Stimulated activated CD8-positive, alpha-beta memory T cell treated with anti-CD3 and anti-CD28 coated beads, Interleukin-15, amount 100 ng/mL, for 4 hours (primary cell): ENCODE measurements at regions not wholly inside any gene's neighbourhood (a gene's known extent, or its start where the extent isn't known, plus 50 kb on each side); places are given as distances from the start of the nearest gene placed in this dataset.

ENCODE experiments used
- DNase-seq, 2 donors: peaks; one replicate each; pipeline ENCODE4 v3.0.0-alpha.2; 2020; ENCODE audit warnings: low read depth in 2 of 2

DNA sequence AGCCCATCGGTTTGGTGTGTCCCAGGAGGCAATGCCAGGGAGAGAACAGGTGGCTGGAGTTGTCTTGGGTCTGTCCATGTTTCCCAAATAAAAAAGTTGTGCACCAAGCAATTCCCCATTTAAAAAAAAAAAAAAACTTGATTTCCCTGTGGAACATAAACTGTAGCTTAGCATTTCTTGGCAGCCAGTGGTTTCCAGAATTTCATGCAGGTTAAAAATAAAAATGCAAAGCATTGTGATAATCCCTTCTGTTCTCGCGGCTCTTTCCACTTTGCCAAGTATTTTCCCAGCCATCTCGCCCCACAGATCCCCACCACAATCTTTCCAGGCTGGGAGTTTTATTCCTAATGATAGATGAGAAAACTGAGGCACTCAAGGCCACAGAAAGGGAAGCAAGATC, 51.4 kb upstream of the MSX1 start:
- no peak for DNase-seq

DNA sequence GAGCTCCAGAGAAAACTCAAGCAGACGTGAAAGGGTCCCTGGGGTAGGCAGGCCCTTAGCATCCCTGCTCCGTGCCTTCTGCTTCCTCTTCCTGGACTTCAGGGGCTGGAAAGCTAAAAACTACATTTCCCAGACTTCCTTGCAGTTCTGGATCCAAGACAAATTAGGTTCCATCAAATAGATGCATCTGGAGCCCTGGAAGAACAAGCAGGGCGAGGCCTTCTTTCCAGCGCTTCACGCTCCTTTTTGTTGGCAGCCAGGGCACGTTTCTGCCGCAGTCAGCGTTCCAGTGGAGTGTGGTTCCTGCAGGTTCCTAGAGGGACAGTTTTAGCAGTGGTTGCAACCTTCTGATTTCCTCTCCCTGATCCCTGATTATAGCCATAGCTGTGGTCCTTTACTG, 53.6 kb upstream of the MSX1 start:
- no peak for DNase-seq

GRCh38 chr4:4803912-4804296, 55.6 kb upstream of the MSX1 start:
- no peak for DNase-seq

- no peak for DNase-seq
These were observed 56.1 kb upstream of the MSX1 start for GRCh38 chr4:4803216-4803911.

DNA sequence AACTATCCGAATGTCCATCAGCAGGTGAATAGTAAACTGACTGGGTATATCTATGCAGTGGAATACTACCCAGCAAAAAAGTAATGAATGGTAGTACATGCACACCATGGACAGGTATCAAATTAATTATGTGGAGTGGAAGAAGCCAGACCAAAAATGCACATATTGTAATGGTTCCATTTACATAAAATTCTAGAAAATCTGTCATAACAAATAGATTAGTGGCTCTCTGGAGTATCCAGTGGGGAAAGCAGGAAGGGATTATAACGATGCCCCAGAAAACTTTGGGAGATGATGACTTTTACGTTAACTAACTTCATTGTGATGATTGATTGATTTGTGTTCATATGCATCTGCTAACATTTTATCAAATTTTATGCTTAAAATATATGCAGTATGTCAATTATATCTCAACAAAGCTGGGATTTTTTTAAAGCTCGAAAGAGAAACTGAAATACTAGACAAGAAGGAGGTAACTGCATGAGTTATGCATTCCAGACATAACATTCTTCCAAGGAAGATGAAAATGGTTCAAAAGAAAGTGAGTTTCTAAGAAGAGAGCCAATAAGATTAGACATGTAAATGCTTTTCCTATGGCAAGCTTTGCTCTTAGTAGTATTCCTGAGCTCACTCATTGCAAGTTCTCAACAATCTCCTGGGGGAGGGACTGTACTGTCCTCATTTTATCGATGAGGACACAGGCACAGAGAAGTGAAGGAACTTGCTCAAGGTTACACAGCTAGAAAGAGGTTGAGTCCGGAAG, 58.6 kb upstream of the MSX1 start:
- no peak for DNase-seq

DNA sequence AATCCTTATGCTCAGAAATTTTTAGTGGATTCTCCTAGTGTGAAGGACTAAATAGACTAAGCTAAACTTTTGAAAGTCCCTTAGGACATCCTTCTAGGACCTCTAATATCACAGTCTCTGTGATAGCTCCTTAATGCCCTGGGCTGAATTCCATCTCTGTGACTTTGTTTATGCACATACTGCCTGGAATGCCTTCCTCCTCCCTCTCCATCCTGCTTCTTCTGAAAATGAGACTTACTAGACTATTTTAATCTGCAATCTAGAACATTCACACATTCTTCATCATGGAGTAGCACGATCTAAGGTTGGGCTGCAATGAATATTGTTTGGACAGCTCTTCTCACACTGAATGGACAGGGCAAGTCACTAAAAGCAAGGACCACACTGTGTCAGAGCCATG, 65.0 kb upstream of the MSX1 start:
- no peak for DNase-seq

- DNase-seq, result no peak
These were observed 67.0 kb upstream of the MSX1 start for GRCh38 chr4:4792466-4792865.

DNA sequence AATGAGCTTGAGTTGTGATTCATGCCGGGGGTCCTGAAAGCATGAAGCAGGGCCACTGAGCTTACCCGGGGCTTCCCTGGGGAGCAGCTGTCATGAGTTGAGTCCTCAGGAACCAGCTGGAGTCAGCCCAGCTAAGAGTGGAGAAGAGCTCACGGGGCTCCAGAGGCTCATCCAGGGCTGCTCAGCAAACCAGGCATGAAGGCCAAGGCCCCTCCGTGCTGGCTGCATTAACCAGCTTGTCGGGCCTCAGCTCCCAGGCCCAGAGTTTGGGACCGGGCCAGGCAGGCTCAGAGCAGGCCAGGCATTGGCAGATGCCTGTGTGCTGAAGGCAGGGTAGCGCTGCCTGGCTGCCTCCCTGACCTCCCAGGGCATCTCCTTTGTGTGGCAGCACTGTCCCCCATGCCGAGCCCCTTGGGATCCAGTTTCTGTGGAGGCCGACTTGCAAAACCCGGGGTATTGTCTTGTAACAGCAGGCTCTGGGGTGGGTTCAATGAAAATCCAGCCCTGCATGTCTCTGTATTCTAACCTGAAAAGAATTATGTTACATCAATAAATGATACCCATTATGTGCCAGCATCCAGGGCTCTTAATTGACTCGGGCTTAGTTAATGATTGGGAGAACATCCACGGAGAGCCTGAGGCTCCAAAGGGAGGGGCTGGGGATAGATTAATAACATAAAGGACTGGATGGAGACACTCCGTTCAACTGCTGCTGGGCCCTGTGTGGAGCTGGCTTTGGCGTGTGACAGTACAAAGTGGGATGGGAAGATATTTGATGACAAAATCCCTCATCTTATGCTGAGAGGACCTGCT, 68.0 kb upstream of the MSX1 start:
- no peak for DNase-seq

- DNase-seq, result no peak
These were observed 70.0 kb upstream of the MSX1 start for GRCh38 chr4:4789462-4789861.

GRCh38 chr4:4788573-4788972, 70.9 kb upstream of the MSX1 start:
- DNase-seq, result no peak

- no peak for DNase-seq
These were observed 72.0 kb upstream of the MSX1 start for GRCh38 chr4:4787421-4787820.

DNA sequence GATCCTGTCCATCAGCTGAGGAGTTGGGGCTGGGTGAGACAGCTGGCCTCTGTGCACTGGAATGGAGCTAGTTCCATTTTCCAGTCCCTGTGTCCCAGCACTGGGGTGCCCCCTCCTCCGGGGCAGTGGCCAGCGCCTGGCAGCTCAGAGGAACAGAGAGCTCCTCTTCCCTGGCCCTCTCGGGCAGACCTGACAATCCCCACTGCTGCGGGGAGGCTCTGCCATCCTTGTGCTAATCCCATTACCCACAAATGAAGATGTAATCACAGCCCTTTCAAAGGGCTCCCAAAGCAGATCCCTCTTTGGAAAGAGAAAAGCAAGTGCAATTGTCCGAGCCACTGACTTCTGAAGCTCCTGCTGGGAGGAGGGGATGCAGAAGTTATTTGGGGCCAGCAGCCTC, 75.1 kb upstream of the MSX1 start:
- DNase-seq, result no peak

DNA sequence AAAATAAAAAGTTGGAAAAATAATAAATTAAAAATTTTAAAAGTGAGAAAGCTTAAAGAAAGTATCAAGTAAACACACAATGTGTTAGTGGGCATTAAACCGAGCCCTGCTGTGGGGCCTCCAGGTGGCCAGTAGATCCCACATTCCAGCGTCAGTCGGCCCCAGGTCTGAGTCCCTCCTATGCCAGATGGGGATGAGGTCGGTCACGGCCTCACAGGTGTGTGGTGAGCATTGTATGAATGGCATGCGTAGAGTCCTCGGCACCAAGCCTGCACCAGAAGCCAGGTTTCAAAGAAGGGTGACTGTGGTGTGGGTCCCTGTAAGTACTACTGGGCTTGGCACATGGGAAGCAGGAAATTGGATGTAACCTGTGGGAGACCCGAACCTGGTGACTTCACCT, 75.6 kb upstream of the MSX1 start:
- no peak for DNase-seq

DNA sequence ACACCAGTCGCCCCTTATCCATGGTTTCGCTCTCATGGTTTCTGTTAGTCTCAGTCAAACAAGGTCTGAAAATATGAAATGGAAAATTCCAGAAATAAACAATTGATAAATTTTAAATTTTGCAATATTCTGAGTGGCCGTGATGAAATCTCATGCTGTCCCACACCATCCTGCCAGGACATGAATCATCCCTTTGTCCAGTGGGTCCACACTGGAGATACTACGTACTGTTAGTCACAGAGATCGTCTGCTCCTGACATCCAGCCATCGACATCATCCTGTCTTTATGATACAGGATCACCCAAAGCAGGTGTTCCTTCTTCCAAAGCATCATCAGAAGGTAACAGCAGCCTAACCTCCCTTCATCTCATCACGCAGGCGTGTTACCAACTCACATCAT, 76.5 kb upstream of the MSX1 start:
- DNase-seq, result no peak

GRCh38 chr4:4781936-4782707, 77.3 kb upstream of the MSX1 start:
- DNase-seq, result no peak

DNA sequence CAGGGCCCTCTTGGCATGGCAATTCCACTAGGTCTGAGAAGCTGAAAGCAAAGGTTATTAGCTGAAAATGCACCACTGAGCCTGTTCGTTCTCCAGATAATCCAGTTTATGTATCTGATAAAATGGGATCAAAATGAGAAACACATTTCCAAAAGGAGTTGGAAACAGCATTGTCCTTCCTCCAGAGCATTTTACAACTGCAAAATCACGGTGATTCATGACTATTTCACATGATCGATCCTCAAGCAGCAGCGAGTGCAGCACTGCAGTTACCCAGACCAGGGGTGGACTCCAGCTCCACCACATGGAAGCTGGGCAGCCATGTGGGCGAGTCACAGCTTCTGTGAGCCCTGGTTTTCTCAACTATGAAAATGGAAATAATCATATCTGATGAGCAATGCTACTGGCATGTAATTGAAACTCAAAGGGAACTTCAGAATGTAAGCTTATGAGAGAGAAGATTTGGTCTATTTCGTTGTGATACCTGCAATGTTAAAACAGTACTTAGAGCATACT, 78.7 kb upstream of the MSX1 start:
- DNase-seq, result no peak

GRCh38 chr4:4779486-4779885, 80.0 kb upstream of the MSX1 start:
- no peak for DNase-seq

GRCh38 chr4:4779054-4779453, 80.4 kb upstream of the MSX1 start:
- DNase-seq, result no peak

GRCh38 chr4:4778554-4778953, 80.9 kb upstream of the MSX1 start:
- no peak for DNase-seq

- no peak for DNase-seq
These were observed 82.5 kb upstream of the MSX1 start for GRCh38 chr4:4776934-4777333.

- no peak for DNase-seq
These were observed 83.1 kb upstream of the MSX1 start for GRCh38 chr4:4776335-4776734.

GRCh38 chr4:4775493-4776004, 83.9 kb upstream of the MSX1 start:
- DNase-seq, result no peak
